H1 (cell line): ENCODE measurements at regions not wholly inside any gene's neighbourhood (a gene's known extent, or its start where the extent isn't known, plus 50 kb on each side); places are given as distances from the start of the nearest gene placed in this dataset.

Source experiments
- CTCF ChIA-PET: fragments of 300-600 bp; sonication (Branson Sonifier 250); formaldehyde crosslinking; loops from one replicate; lab custom pipeline; 2021; ENCODE audit not compliant: partially characterized antibody; lab: Charles Lee
- POLR2A ChIA-PET: fragments of 300-600 bp; sonication (Branson Sonifier 250); formaldehyde crosslinking; loops from one replicate; lab custom pipeline; 2021; ENCODE audit warnings: inconsistent platforms; ENCODE audit not compliant: partially characterized antibody; lab: Charles Lee
- DNase-seq, 2 experiments: peaks; one replicate each; pipeline versions ENCODE4 v3.0.0 to v3.0.0-alpha.2; 2010 to 2022; ENCODE audit warnings: low spot score in 2 of 2, low read depth in 1 of 2, mixed read lengths in 1 of 2
- FAIRE-seq: peaks from 2 replicates; lab custom pipeline; 2011; peaks lifted over from hg19 to GRCh38; lab: Jason Lieb, UNC
- H2AFZ ChIP-seq: 2 replicates; pipeline ENCODE4 v1.8.1; 2012; ENCODE audit warnings: low read length, inconsistent platforms
- H2AK5ac ChIP-seq: 2 replicates; pipeline ENCODE4 v1.6.1; 2013; ENCODE audit warnings: low read depth, low read length
- H2BK120ac ChIP-seq: replicated peaks from 2 replicates; pipeline ENCODE3; 2013; ENCODE audit warnings: low read depth, low read length, inconsistent platforms
- H2BK12ac ChIP-seq: 2 replicates; pipeline ENCODE4 v1.6.1; 2013; ENCODE audit warnings: low read depth, low read length
- H2BK15ac ChIP-seq: 2 replicates; pipeline ENCODE4 v1.6.1; 2013; ENCODE audit warnings: low read length
- H2BK20ac ChIP-seq: 2 replicates; pipeline ENCODE4 v1.6.1; 2013; ENCODE audit warnings: low read length
- H2BK5ac ChIP-seq: 2 replicates; pipeline ENCODE4 v1.6.1; 2013; ENCODE audit warnings: low read depth, low read length
- H3K14ac ChIP-seq: 2 replicates; pipeline ENCODE4 v1.6.1; 2013; ENCODE audit warnings: inconsistent platforms; ENCODE audit not compliant: insufficient read length
- H3K18ac ChIP-seq: 2 replicates; pipeline ENCODE4 v1.6.1; 2013; ENCODE audit warnings: low read length; ENCODE audit errors: extremely low read depth
- H3K23ac ChIP-seq: 2 replicates; pipeline ENCODE4 v1.6.1; 2013; ENCODE audit warnings: inconsistent platforms; ENCODE audit not compliant: insufficient read length
- H3K23me2 ChIP-seq: 2 replicates; pipeline ENCODE4 v1.6.1; 2013; ENCODE audit warnings: low read depth, low read length
- H3K27ac ChIP-seq: 2 replicates; pipeline ENCODE4 v1.6.1; 2011; ENCODE audit warnings: low read depth, low read length, inconsistent platforms
- H3K27me3 ChIP-seq, 4 experiments: replicated peaks in 1 of 4; 1 replicate in 1 of 4; 2 replicates in 3 of 4; pipeline versions ENCODE4 v1.6.1 to v1.8.1; 2011 to 2013; ENCODE audit warnings: low read length in 3 of 4, mild to moderate bottlenecking in 3 of 4, inconsistent platforms in 2 of 4, mixed read lengths in 2 of 4, moderate library complexity in 1 of 4; ENCODE audit not compliant: control insufficient read depth in 3 of 4, insufficient read depth in 3 of 4; ENCODE audit errors: extremely low read depth in 1 of 4
- H3K36me3 ChIP-seq, 4 experiments: 2 replicates each; pipeline versions ENCODE4 v1.6.1 to v1.8.1; 2011 to 2013; ENCODE audit warnings: mild to moderate bottlenecking in 4 of 4, low read length in 3 of 4, moderate library complexity in 2 of 4, control low read depth in 1 of 4, inconsistent platforms in 1 of 4; ENCODE audit not compliant: insufficient read depth in 4 of 4, control insufficient read depth in 2 of 4
- H3K4ac ChIP-seq: replicated peaks from 2 replicates; pipeline ENCODE3; 2013; ENCODE audit warnings: low read length, low read depth, mixed read lengths, inconsistent platforms; ENCODE audit not compliant: insufficient read length
- H3K4me1 ChIP-seq, 4 experiments: replicated peaks in 1 of 4; 1 replicate in 1 of 4; 2 replicates in 3 of 4; pipeline versions ENCODE4 v1.6.1 to v1.8.1; 2011 to 2013; ENCODE audit warnings: low read length in 3 of 4, inconsistent platforms in 2 of 4, mixed read lengths in 1 of 4; ENCODE audit not compliant: insufficient read depth in 4 of 4, control insufficient read depth in 3 of 4
- H3K4me2 ChIP-seq, 2 experiments: 2 replicates each; pipeline versions ENCODE4 v1.6.1 to v1.8.1; 2011 to 2013; ENCODE audit warnings: low read depth in 2 of 2, low read length in 2 of 2, control low read depth in 1 of 2, inconsistent platforms in 1 of 2, mild to moderate bottlenecking in 1 of 2; ENCODE audit not compliant: insufficient read depth in 1 of 2
- H3K4me3 ChIP-seq, 4 experiments: fragments of 200-600, 300-600 bp in 1 of 4; sonication (generic), shearing (Covaris generic), sonication (Bioruptor Twin) in 1 of 4; 2 replicates each; pipeline versions ENCODE4 v1.5.1 to v1.8.1; 2011 to 2016; ENCODE audit warnings: low read length in 4 of 4, low read depth in 3 of 4, control low read depth in 2 of 4, inconsistent platforms in 2 of 4, mild to moderate bottlenecking in 2 of 4, mixed read lengths in 1 of 4, moderate library complexity in 1 of 4; ENCODE audit not compliant: insufficient read depth in 2 of 4; ENCODE audit errors: extremely low read depth in 1 of 4
- H3K56ac ChIP-seq: replicated peaks from 2 replicates; pipeline ENCODE3; 2013; ENCODE audit warnings: low read depth, mild to moderate bottlenecking, mixed read lengths, low read length, inconsistent platforms; ENCODE audit not compliant: insufficient read length
- H3K79me1 ChIP-seq: 2 replicates; pipeline ENCODE4 v1.6.1; 2013; ENCODE audit warnings: low read depth, low read length, control low read depth
- H3K79me2 ChIP-seq, 2 experiments: 2 replicates each; pipeline versions ENCODE4 v1.6.1 to v1.8.1; 2012 to 2013; ENCODE audit warnings: low read length in 2 of 2, mild to moderate bottlenecking in 2 of 2, inconsistent platforms in 1 of 2; ENCODE audit not compliant: insufficient read depth in 2 of 2, control insufficient read depth in 1 of 2
- H3K9ac ChIP-seq, 4 experiments: replicated peaks in 1 of 4; 1 replicate in 1 of 4; 2 replicates in 3 of 4; pipeline versions ENCODE4 v1.6.1 to v1.8.1; 2011 to 2013; ENCODE audit warnings: low read depth in 3 of 4, low read length in 3 of 4, control low read depth in 2 of 4, mild to moderate bottlenecking in 2 of 4, moderate library complexity in 2 of 4, inconsistent platforms in 1 of 4; ENCODE audit errors: extremely low read depth in 1 of 4
- H3K9me3 ChIP-seq, 2 experiments: 2 replicates each; pipeline versions ENCODE4 v1.6.1 to v1.8.1; 2012 to 2013; ENCODE audit warnings: mild to moderate bottlenecking in 2 of 2, moderate library complexity in 2 of 2, control low read depth in 1 of 2, inconsistent platforms in 1 of 2, low read depth in 1 of 2, low read length in 1 of 2, mixed read lengths in 1 of 2; ENCODE audit not compliant: insufficient read depth in 2 of 2
- H4K20me1 ChIP-seq, 2 experiments: replicated peaks in 1 of 2; 2 replicates each; pipeline versions ENCODE3 to v1.8.1; 2011 to 2013; ENCODE audit warnings: inconsistent platforms in 2 of 2, low read length in 2 of 2, mild to moderate bottlenecking in 1 of 2; ENCODE audit not compliant: insufficient read depth in 2 of 2, control insufficient read depth in 1 of 2
- H4K5ac ChIP-seq: 2 replicates; pipeline ENCODE4 v1.6.1; 2013; ENCODE audit warnings: low read length, low read depth, mixed read lengths, inconsistent platforms; ENCODE audit not compliant: insufficient read length
- H4K8ac ChIP-seq: 2 replicates; pipeline ENCODE4 v1.8.0; 2013; ENCODE audit warnings: mild to moderate bottlenecking, moderate library complexity, low read length, inconsistent platforms; ENCODE audit not compliant: insufficient read depth; ENCODE audit errors: extremely low read depth
- H4K91ac ChIP-seq: replicated peaks from 2 replicates; pipeline ENCODE3; 2013; ENCODE audit warnings: low read length, mixed read lengths, inconsistent platforms; ENCODE audit not compliant: insufficient read length
- BRCA1 ChIP-seq: IDR thresholded peaks from 2 replicates; pipeline ENCODE4 v1.6.1; 2012; ENCODE audit warnings: low read depth, low read length, improper control_type of control experiment
- CHD1 ChIP-seq: IDR thresholded peaks from 2 replicates; pipeline ENCODE4 v1.6.1; 2012; ENCODE audit warnings: low read depth, low read length, improper control_type of control experiment
- EP300 ChIP-seq, 2 experiments: IDR thresholded peaks; 1 replicate in 1 of 2; 2 replicates in 1 of 2; pipeline ENCODE4 v1.6.1; 2011 to 2012; ENCODE audit warnings: low read depth in 2 of 2, low read length in 2 of 2, mild to moderate bottlenecking in 2 of 2, borderline replicate concordance in 1 of 2, inconsistent platforms in 1 of 2, moderate library complexity in 1 of 2
- HDAC2 ChIP-seq, 2 experiments: fragments of 300-600 bp in 1 of 2; sonication (generic) in 1 of 2; IDR thresholded peaks; 2 replicates each; pipeline ENCODE4 v1.6.1; 2011 to 2012; ENCODE audit warnings: low read depth in 2 of 2, low read length in 2 of 2, mild to moderate bottlenecking in 2 of 2, moderate library complexity in 2 of 2, borderline replicate concordance in 1 of 2, inconsistent platforms in 1 of 2
- HDAC6 ChIP-seq: IDR thresholded peaks from one replicate; pipeline ENCODE4 v1.7.1; 2012; ENCODE audit warnings: low read depth, mild to moderate bottlenecking, inconsistent platforms, low read length, moderate library complexity
- KDM1A ChIP-seq: fragments of 200-600, 300-600 bp; sonication (generic); IDR thresholded peaks from 2 replicates; pipeline ENCODE4 v1.7.1; 2016; ENCODE audit warnings: mild to moderate bottlenecking, low read length, borderline replicate concordance
- KDM5A ChIP-seq: fragments of 200-600 bp; IDR thresholded peaks from 2 replicates; pipeline ENCODE4 v1.7.1; 2012; ENCODE audit warnings: mild to moderate bottlenecking, low read length, inconsistent platforms, mixed read lengths
- MAFK ChIP-seq: IDR thresholded peaks from 2 replicates; pipeline ENCODE4 v1.6.1; 2012; ENCODE audit warnings: low read depth, mild to moderate bottlenecking, improper control_type of control experiment, low read length
- PHF8 ChIP-seq: fragments of 200-600 bp; sonication (generic); conservative IDR thresholded peaks from 2 replicates; pipeline ENCODE4 v1.7.1; 2012; ENCODE audit warnings: low read depth, mild to moderate bottlenecking, inconsistent platforms, low read length, moderate library complexity
- POU5F1 ChIP-seq: IDR thresholded peaks from 2 replicates; pipeline ENCODE4 v1.6.1; 2011; ENCODE audit warnings: low read depth, mild to moderate bottlenecking, low read length, moderate library complexity
- RAD21 ChIP-seq, 2 experiments: IDR thresholded peaks in 1 of 2; conservative IDR thresholded peaks in 1 of 2; 2 replicates each; pipeline ENCODE4 v1.6.1; 2011; ENCODE audit warnings: low read depth in 2 of 2, low read length in 2 of 2, improper control_type of control experiment in 1 of 2, inconsistent platforms in 1 of 2, mild to moderate bottlenecking in 1 of 2, moderate library complexity in 1 of 2
- RFX5 ChIP-seq: IDR thresholded peaks from 2 replicates; pipeline ENCODE4 v1.6.1; 2011; ENCODE audit warnings: low read depth, low read length, improper control_type of control experiment, borderline replicate concordance
- SP2 ChIP-seq: IDR thresholded peaks from 2 replicates; pipeline ENCODE4 v1.6.1; 2012; ENCODE audit warnings: mild to moderate bottlenecking, low read length, inconsistent platforms
- SRF ChIP-seq: IDR thresholded peaks from 2 replicates; pipeline ENCODE4 v1.6.1; 2011; ENCODE audit warnings: mild to moderate bottlenecking, low read depth, low read length, moderate library complexity
- WGBS, 2 experiments: shearing (Covaris generic) in 1 of 2; methylation state at CpG; one replicate each; pipeline versions ENCODE4 v1.1.6 to v1.1.7; 2013 to 2015; ENCODE audit warnings: low lambda C conversion rate in 2 of 2, mixed read lengths in 2 of 2, inconsistent platforms in 1 of 2, low coverage in 1 of 2, missing lambda C conversion rate in 1 of 2; ENCODE audit not compliant: insufficient replicate concordance in 2 of 2, insufficient coverage in 1 of 2, insufficient read length in 1 of 2; ENCODE audit errors: extremely low coverage in 1 of 2, missing lambda C conversion rate in 1 of 2; 5-methylcytosine and 5-hydroxymethylcytosine counted together
- TF ChIP-seq, protein P1 (sequence below): IDR thresholded peaks from 2 replicates; pipeline ENCODE4 v1.6.1; 2012; ENCODE audit warnings: inconsistent platforms

GRCh38 chr9:11743356-11743755 lies 949.8 kb upstream of the TYRP1 start:
- Histone ChIP-seq H3K79me1 (no peaks in the 10 kb centered on the region), H2AK5ac (no peak overlapping the region)
- TF ChIP-seq CHD1 (no peak), RFX5 (no peak), BRCA1 (no peak), KDM5A (no peak), PHF8 (no peak), SRF (no peak), EP300 (IDR thresholded peaks at IDR 0.05; ENCODE audit: borderline replicate concordance in 1 of 2, low read depth in 2 of 2, low read length in 2 of 2) (no peak), MAFK (no peak), KDM1A (no peak), HDAC2 (IDR thresholded peaks at IDR 0.05; ENCODE audit: borderline replicate concordance in 1 of 2, low read depth in 2 of 2, low read length in 2 of 2) (no peak), RAD21 (IDR thresholded peaks at IDR 0.05 in 1 of 2, conservative IDR thresholded peaks at IDR 0.05 in 1 of 2; ENCODE audit: low read depth in 2 of 2, low read length in 2 of 2) (no peak), POU5F1 (no peak), SP2 (no peak), HDAC6 (no peak)
- TF ChIP-seq, protein P1, sequence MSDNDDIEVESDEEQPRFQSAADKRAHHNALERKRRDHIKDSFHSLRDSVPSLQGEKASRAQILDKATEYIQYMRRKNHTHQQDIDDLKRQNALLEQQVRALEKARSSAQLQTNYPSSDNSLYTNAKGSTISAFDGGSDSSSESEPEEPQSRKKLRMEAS = no peak

More at GRCh38 chr9:11743356-11743755, 949.8 kb upstream of the TYRP1 start:
- 89% methylated on average over 2 of the region's 2 CpGs; no CpG with 5 or more reads in 1 of the 2 experiments for WGBS, 2 experiments
- Histone ChIP-seq H3K27me3 (no peaks in the 10 kb centered on the region), H4K20me1 (no peaks in the 10 kb centered on the region), H3K23ac (no peak overlapping the region), H3K4ac (no peak overlapping the region), H3K79me2 (no peaks in the 10 kb centered on the region), H4K8ac (no peak overlapping the region), H3K4me2 (no peak overlapping the region), H3K36me3 (no peaks in the 10 kb centered on the region), H2BK15ac (no peak overlapping the region), H2BK5ac (no peak overlapping the region), H3K9ac (no peak overlapping the region), H4K5ac (no peak overlapping the region), H2BK120ac (no peak overlapping the region), H2BK12ac (no peak overlapping the region), H3K4me3 (no peak overlapping the region), H3K9me3 (no peaks in the 10 kb centered on the region; a peak in 1 of 4 replicates), H3K14ac (no peak overlapping the region), H3K56ac (no peak overlapping the region), H4K91ac (no peak overlapping the region), H3K27ac (no peak overlapping the region), H2AFZ (no peak overlapping the region), H3K4me1 (no peaks in the 10 kb centered on the region), H3K18ac (no peak overlapping the region), H2BK20ac (no peak overlapping the region), H3K23me2 (no peaks in the 10 kb centered on the region)
- no peak for FAIRE-seq
- POLR2A ChIA-PET = no interaction called here
- CTCF ChIA-PET = no interaction called here
- no peak for DNase-seq
